OCI-LY1 (cell line): ENCODE measurements at regions not wholly inside any gene's neighbourhood (a gene's known extent, or its start where the extent isn't known, plus 50 kb on each side); places are given as distances from the start of the nearest gene placed in this dataset.

Experiments used
- H2AFZ ChIP-seq: fragments of 200-600 bp; sonication (generic), shearing (Covaris generic); 2 replicates; pipeline ENCODE4 v1.6.0; 2014; ENCODE audit warnings: antibody characterized with exemption, mild to moderate bottlenecking, low read length
- H3F3A ChIP-seq: fragments of 200-600 bp; sonication (generic), shearing (Covaris generic); 2 replicates; pipeline ENCODE4 v1.6.0; 2014; ENCODE audit warnings: mild to moderate bottlenecking, antibody characterized with exemption, low read length, moderate library complexity; ENCODE audit not compliant: insufficient read depth
- H3K27ac ChIP-seq: fragments of 200-600 bp; sonication (generic); 2 replicates; pipeline ENCODE4 v1.5.1; 2014; ENCODE audit warnings: low read length, mixed run types, mild to moderate bottlenecking, low read depth; ENCODE audit not compliant: poor library complexity, severe bottlenecking
- H3K27me3 ChIP-seq: fragments of 200-600 bp; sonication (generic); 2 replicates; pipeline ENCODE4 v1.6.0; 2014; ENCODE audit warnings: antibody characterized with exemption, mild to moderate bottlenecking, low read length, moderate library complexity; ENCODE audit not compliant: insufficient read depth
- H3K36me3 ChIP-seq: fragments of 200-600 bp; sonication (generic); 2 replicates; pipeline ENCODE4 v1.6.1; 2014; ENCODE audit warnings: mild to moderate bottlenecking, antibody characterized with exemption, low read length, moderate library complexity, mixed read lengths; ENCODE audit not compliant: insufficient read depth
- H3K4me1 ChIP-seq: fragments of 200-600 bp; sonication (generic); 2 replicates; pipeline ENCODE4 v1.5.1; 2014; ENCODE audit warnings: mild to moderate bottlenecking, low read length, moderate library complexity; ENCODE audit not compliant: insufficient read depth, severe bottlenecking
- H3K4me2 ChIP-seq: fragments of 200-600 bp; sonication (generic), shearing (Covaris generic); 2 replicates; pipeline ENCODE4 v1.6.1; 2014; ENCODE audit warnings: low read length
- H3K4me3 ChIP-seq: fragments of 200-600 bp; sonication (generic); 2 replicates; pipeline ENCODE4 v1.5.1; 2014; ENCODE audit warnings: low read length, low read depth, mild to moderate bottlenecking, mixed read lengths; ENCODE audit not compliant: poor library complexity, severe bottlenecking
- H3K79me2 ChIP-seq: fragments of 200-600 bp; shearing (Covaris generic); 2 replicates; pipeline ENCODE4 v1.6.1; 2016; ENCODE audit warnings: mixed run types, low read length, mixed read lengths; ENCODE audit not compliant: insufficient read depth
- H3K9ac ChIP-seq: fragments of 200-600 bp; sonication (generic), shearing (Covaris generic); 2 replicates; pipeline ENCODE4 v1.6.1; 2014; ENCODE audit warnings: mild to moderate bottlenecking, low read length, mixed read lengths
- H3K9me2 ChIP-seq: fragments of 200-600 bp; sonication (generic), shearing (Covaris generic); 2 replicates; pipeline ENCODE4 v1.6.1; 2014; ENCODE audit warnings: low read depth, mild to moderate bottlenecking, low read length, mixed read lengths
- H3K9me3 ChIP-seq: fragments of 200-600 bp; shearing (Covaris generic); 2 replicates; pipeline ENCODE4 v1.6.1; 2014; ENCODE audit warnings: low read length, mixed read lengths
- H4K20me1 ChIP-seq: fragments of 200-600 bp; sonication (generic), shearing (Covaris generic); 2 replicates; pipeline ENCODE4 v1.6.0; 2016; ENCODE audit warnings: mild to moderate bottlenecking, low read length; ENCODE audit not compliant: insufficient read depth
- CTCF ChIP-seq: fragments of 200-600 bp; sonication (generic), shearing (Covaris generic); IDR thresholded peaks from 2 replicates; pipeline ENCODE4 v1.5.1; 2017; ENCODE audit warnings: mild to moderate bottlenecking, antibody characterized with exemption, low read length, moderate library complexity, mixed read lengths
- EZH2 ChIP-seq: fragments of 200-600 bp; sonication (generic), shearing (Covaris generic); IDR thresholded peaks from 2 replicates; pipeline ENCODE4 v1.8.0; 2017; ENCODE audit warnings: borderline replicate concordance, mixed run types, mild to moderate bottlenecking, antibody characterized with exemption, low read length, moderate library complexity, mixed read lengths

- Histone ChIP-seq H4K20me1 (no peaks in the 10 kb centered on the region), H3K9ac (no peak overlapping the region), H3K9me2 (no peaks in the 10 kb centered on the region), H3K36me3 (no peaks in the 10 kb centered on the region), H3K79me2 (no peaks in the 10 kb centered on the region), H2AFZ (no peak overlapping the region), H3K9me3 (no peaks in the 10 kb centered on the region), H3K4me2 (no peak overlapping the region), H3K4me3 (no peak overlapping the region), H3F3A (no peaks in the 10 kb centered on the region), H3K27ac (no peak overlapping the region), H3K4me1 (no peaks in the 10 kb centered on the region), H3K27me3 (no peaks in the 10 kb centered on the region)
- no peak for TF ChIP-seq EZH2
- no peak for TF ChIP-seq CTCF
These were observed 279.1 kb upstream of the RAG2 start for GRCh38 chr11:36877149-36877548.

- TF ChIP-seq EZH2 = no peak
- no peak for TF ChIP-seq CTCF
- Histone ChIP-seq H3K27me3 (no peaks in the 10 kb centered on the region), H3K9ac (no peak overlapping the region), H3K9me2 (no peaks in the 10 kb centered on the region), H3K4me2 (no peak overlapping the region), H3K36me3 (no peaks in the 10 kb centered on the region), H2AFZ (no peak overlapping the region), H3K9me3 (no peaks in the 10 kb centered on the region), H4K20me1 (no peaks in the 10 kb centered on the region), H3K79me2 (no peaks in the 10 kb centered on the region), H3K27ac (no peak overlapping the region), H3F3A (no peaks in the 10 kb centered on the region), H3K4me1 (no peaks in the 10 kb centered on the region), H3K4me3 (no peak overlapping the region)
These were observed 278.2 kb upstream of the RAG2 start for GRCh38 chr11:36876266-36876665.

GRCh38 chr11:36874291-36874690, 276.3 kb upstream of the RAG2 start:
- TF ChIP-seq CTCF = no peak
- no peak for TF ChIP-seq EZH2
- no peak overlapping the region for H2AFZ ChIP-seq
- no peak overlapping the region for H3K4me3 ChIP-seq

More at GRCh38 chr11:36874291-36874690, 276.3 kb upstream of the RAG2 start:
- Histone ChIP-seq H3K9ac (no peak overlapping the region), H3K79me2 (no peaks in the 10 kb centered on the region), H3K4me1 (no peaks in the 10 kb centered on the region), H4K20me1 (no peaks in the 10 kb centered on the region), H3K9me2 (no peaks in the 10 kb centered on the region), H3K4me2 (no peak overlapping the region), H3K27me3 (no peaks in the 10 kb centered on the region), H3F3A (no peaks in the 10 kb centered on the region), H3K9me3 (no peaks in the 10 kb centered on the region), H3K27ac (no peak overlapping the region), H3K36me3 (no peaks in the 10 kb centered on the region)
